ENCODE measurements at regions not wholly inside any gene's neighbourhood (a gene's known extent, or its start where the extent isn't known, plus 50 kb on each side); places are given as distances from the start of the nearest gene placed in this dataset.

- Mint-ChIP-seq H3K4me1 (no peaks in the 10 kb centered on the region), H3K9me3 (peaks cover 10% of the 10 kb centered on the region), H3K4me3 (no peak overlapping the region), H3K27ac (no peak overlapping the region), H3K27me3 (no peaks in the 10 kb centered on the region), H3K36me3 (no peaks in the 10 kb centered on the region)
- DNase-seq: no peak
Observed at GRCh38 chr14:26913786-26914185, 316.0 kb upstream of the NOVA1 start.

DNA sequence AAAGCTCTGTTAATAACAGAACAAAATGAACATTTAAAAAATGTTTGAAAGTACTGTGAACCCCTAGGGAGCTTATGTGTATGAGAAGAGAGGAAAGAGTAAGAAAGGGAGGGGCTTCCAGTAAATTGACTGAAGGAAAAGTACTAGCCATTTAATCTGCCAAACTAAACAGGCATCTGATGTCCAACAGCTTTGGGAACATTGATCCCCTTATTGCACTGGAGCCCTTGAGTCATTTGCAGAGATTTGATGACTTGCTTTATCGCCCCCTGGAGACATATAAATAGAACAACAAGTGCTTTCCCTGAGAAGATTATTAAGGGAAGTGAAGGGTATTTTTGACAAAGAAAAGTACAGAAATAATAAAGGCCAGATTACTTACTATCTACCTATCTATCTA lies 319.3 kb upstream of the NOVA1 start:
- DNase-seq: no peak
- no peaks in the 10 kb centered on the region for H3K27me3 Mint-ChIP-seq
- H3K36me3 Mint-ChIP-seq: no peaks in the 10 kb centered on the region
- no peak overlapping the region for H3K4me3 Mint-ChIP-seq
- H3K27ac Mint-ChIP-seq: no peak overlapping the region
- H3K9me3 Mint-ChIP-seq: peaks cover 14% of the 10 kb centered on the region
- no peaks in the 10 kb centered on the region for H3K4me1 Mint-ChIP-seq

- DNase-seq: no peak
- Mint-ChIP-seq H3K27me3 (no peaks in the 10 kb centered on the region), H3K36me3 (no peaks in the 10 kb centered on the region), H3K4me1 (no peaks in the 10 kb centered on the region), H3K27ac (no peak overlapping the region), H3K9me3 (peaks cover 1% of the 10 kb centered on the region), H3K4me3 (no peak overlapping the region)
Observed at GRCh38 chr14:26925876-26926584, 328.2 kb upstream of the NOVA1 start.

DNA sequence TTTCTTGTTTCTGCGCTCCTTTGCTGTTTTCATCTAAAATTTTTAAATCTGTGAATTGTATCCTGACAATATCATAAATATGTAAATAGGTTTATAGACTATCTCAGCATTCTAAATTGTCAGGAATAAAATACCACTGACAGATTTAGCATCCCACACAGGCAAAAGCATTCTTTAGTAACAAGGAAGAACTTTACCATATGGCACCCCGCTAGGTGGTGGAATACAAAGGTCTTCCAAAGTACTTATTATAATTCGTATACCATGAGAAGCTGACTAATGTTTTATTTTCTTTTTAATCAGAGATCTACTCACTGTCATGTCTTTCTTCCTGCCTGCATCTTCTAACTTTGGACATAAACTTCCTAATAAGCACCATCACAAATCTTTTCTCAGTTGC lies 328.8 kb upstream of the NOVA1 start:
- Mint-ChIP-seq H3K4me3 (no peak overlapping the region), H3K4me1 (no peaks in the 10 kb centered on the region), H3K27ac (no peak overlapping the region), H3K36me3 (no peaks in the 10 kb centered on the region), H3K27me3 (no peaks in the 10 kb centered on the region), H3K9me3 (peaks cover 1% of the 10 kb centered on the region)
- DNase-seq: no peak

DNA sequence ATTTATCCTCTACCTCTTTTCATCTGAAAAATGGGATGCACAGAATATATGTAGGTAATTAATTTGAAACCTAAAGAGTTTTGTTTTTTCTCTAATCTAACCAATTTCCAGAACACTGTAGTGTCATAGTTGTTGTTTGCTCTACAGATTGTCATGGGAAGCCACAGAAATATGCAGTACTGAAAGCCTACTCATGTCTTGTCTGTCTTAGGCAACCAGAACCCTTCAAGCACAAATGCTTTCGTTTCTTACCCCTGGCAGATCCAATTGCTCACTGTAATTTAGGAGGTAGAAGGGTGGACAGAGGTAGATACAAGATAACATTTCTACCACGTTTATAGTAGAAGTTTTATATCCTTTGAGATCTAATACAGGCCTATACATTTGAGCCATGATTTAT lies 330.2 kb upstream of the NOVA1 start:
- Mint-ChIP-seq H3K27me3 (no peaks in the 10 kb centered on the region), H3K4me1 (no peaks in the 10 kb centered on the region), H3K27ac (no peak overlapping the region), H3K9me3 (peaks cover 6% of the 10 kb centered on the region), H3K4me3 (no peak overlapping the region), H3K36me3 (no peaks in the 10 kb centered on the region)
- DNase-seq: no peak

- no peaks in the 10 kb centered on the region for H3K36me3 Mint-ChIP-seq
- H3K27ac Mint-ChIP-seq: no peak overlapping the region
- no peak overlapping the region for H3K4me3 Mint-ChIP-seq
- H3K27me3 Mint-ChIP-seq: no peaks in the 10 kb centered on the region
- DNase-seq: no peak
- peaks cover 8% of the 10 kb centered on the region for H3K9me3 Mint-ChIP-seq
- H3K4me1 Mint-ChIP-seq: no peaks in the 10 kb centered on the region
Observed at GRCh38 chr14:26929361-26929760, 331.5 kb upstream of the NOVA1 start.

DNA sequence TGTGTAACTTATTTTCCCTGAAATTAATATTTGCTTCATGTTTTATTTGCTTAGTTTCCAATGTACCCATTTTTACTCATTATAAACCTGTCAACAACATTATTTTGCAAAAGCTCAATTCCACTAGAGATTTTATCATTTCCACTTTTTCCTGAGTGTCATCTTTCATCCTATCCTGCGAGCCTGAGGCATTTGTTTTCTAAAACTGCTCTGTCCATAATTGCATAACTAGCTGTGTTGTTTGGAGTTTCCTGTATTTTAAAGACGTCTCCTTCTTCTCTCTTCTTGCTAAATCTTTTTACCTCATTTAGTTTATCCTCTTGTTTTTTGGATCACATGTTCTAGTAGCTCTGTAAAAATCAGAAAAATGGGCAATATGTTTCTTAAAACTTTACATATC lies 332.7 kb upstream of the NOVA1 start:
- no peaks in the 10 kb centered on the region for H3K4me1 Mint-ChIP-seq
- DNase-seq: no peak
- no peaks in the 10 kb centered on the region for H3K27me3 Mint-ChIP-seq
- peaks cover 8% of the 10 kb centered on the region for H3K9me3 Mint-ChIP-seq
- H3K36me3 Mint-ChIP-seq: no peaks in the 10 kb centered on the region
- H3K4me3 Mint-ChIP-seq: no peak overlapping the region
- no peak overlapping the region for H3K27ac Mint-ChIP-seq

- Mint-ChIP-seq H3K9me3 (peaks cover 12% of the 10 kb centered on the region), H3K36me3 (no peaks in the 10 kb centered on the region), H3K27ac (no peak overlapping the region), H3K27me3 (no peaks in the 10 kb centered on the region), H3K4me3 (no peak overlapping the region), H3K4me1 (no peaks in the 10 kb centered on the region)
- DNase-seq: no peak
Observed at GRCh38 chr14:26932606-26933005, 334.8 kb upstream of the NOVA1 start.

- no peak overlapping the region for H3K27ac Mint-ChIP-seq
Observed at GRCh38 chr14:26933431-26933830, 335.6 kb upstream of the NOVA1 start.

DNA sequence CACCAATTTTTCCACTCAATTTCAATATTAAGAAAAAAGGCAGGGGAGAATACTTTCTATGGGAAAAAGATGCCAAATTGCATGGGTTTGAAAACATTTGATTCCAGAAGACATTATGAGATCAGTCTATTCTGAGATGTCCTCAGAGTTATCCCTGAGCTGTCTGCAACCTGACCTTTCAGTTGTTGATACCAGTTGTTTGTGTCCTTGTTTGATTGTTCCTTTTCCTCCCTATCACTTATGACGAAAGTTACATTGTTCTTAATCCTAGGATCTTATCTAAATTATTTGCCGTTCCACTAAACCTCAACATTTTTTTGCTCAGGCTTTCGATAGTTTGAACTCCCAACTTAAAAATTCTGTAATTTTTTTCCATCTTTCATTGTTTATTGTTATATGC lies 336.3 kb upstream of the NOVA1 start:
- Mint-ChIP-seq H3K27ac (no peak overlapping the region), H3K4me3 (no peak overlapping the region), H3K27me3 (no peaks in the 10 kb centered on the region), H3K4me1 (no peaks in the 10 kb centered on the region), H3K36me3 (no peaks in the 10 kb centered on the region), H3K9me3 (peaks cover 12% of the 10 kb centered on the region)
- DNase-seq: no peak

More at GRCh38 chr14:26933431-26933830, 335.6 kb upstream of the NOVA1 start:
- Mint-ChIP-seq H3K9me3 (peaks cover 12% of the 10 kb centered on the region), H3K4me1 (no peaks in the 10 kb centered on the region), H3K4me3 (no peak overlapping the region), H3K27me3 (no peaks in the 10 kb centered on the region), H3K36me3 (no peaks in the 10 kb centered on the region)
- no peak for DNase-seq

GRCh38 chr14:26935733-26936132 lies 337.9 kb upstream of the NOVA1 start:
- Mint-ChIP-seq H3K27ac (no peak overlapping the region), H3K4me1 (no peaks in the 10 kb centered on the region), H3K27me3 (no peaks in the 10 kb centered on the region), H3K4me3 (no peak overlapping the region), H3K9me3 (peaks cover 14% of the 10 kb centered on the region), H3K36me3 (no peaks in the 10 kb centered on the region)
- DNase-seq: no peak

GRCh38 chr14:26938054-26938453 lies 340.2 kb upstream of the NOVA1 start:
- no peaks in the 10 kb centered on the region for H3K27me3 Mint-ChIP-seq
- H3K4me1 Mint-ChIP-seq: no peaks in the 10 kb centered on the region
- DNase-seq: no peak
- H3K4me3 Mint-ChIP-seq: no peak overlapping the region
- H3K9me3 Mint-ChIP-seq: peaks cover 15% of the 10 kb centered on the region
- no peak overlapping the region for H3K27ac Mint-ChIP-seq
- H3K36me3 Mint-ChIP-seq: no peaks in the 10 kb centered on the region

- Mint-ChIP-seq H3K36me3 (no peaks in the 10 kb centered on the region), H3K4me1 (no peaks in the 10 kb centered on the region), H3K27me3 (no peaks in the 10 kb centered on the region), H3K4me3 (no peak overlapping the region), H3K9me3 (peaks cover 13% of the 10 kb centered on the region), H3K27ac (no peak overlapping the region)
- no peak for DNase-seq
Observed at GRCh38 chr14:26939755-26940154, 341.9 kb upstream of the NOVA1 start.

DNA sequence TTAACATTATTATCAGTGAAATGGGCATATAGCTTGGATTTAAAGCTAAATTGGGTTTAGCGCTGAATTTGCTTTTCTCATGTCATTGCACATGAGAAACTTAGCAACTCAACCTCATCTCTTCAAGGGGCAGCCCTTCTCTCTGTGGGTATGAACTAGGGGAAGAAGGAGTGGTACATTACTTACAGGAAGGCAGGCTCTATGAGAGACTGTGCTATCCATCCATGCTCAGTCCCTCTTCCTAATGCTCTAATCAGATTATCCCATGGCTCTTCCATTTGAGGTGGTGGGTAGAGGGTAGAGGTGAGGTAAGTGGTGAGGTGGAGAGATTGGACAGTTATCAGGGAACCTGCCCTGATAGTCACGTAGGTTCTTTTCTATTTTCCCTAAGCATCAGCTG lies 343.7 kb upstream of the NOVA1 start:
- no peaks in the 10 kb centered on the region for H3K27me3 Mint-ChIP-seq
- no peak overlapping the region for H3K4me3 Mint-ChIP-seq
- no peak for DNase-seq
- H3K4me1 Mint-ChIP-seq: no peaks in the 10 kb centered on the region
- peaks cover 11% of the 10 kb centered on the region for H3K9me3 Mint-ChIP-seq
- no peak overlapping the region for H3K27ac Mint-ChIP-seq
- no peaks in the 10 kb centered on the region for H3K36me3 Mint-ChIP-seq

- no peaks in the 10 kb centered on the region for H3K27me3 Mint-ChIP-seq
- H3K9me3 Mint-ChIP-seq: peaks cover 4% of the 10 kb centered on the region
- H3K4me3 Mint-ChIP-seq: no peak overlapping the region
- no peaks in the 10 kb centered on the region for H3K36me3 Mint-ChIP-seq
- H3K27ac Mint-ChIP-seq: no peak overlapping the region
- H3K4me1 Mint-ChIP-seq: no peaks in the 10 kb centered on the region
- DNase-seq: no peak
Observed at GRCh38 chr14:26947265-26947664, 349.4 kb upstream of the NOVA1 start.

GRCh38 chr14:26959437-26959836 lies 361.6 kb upstream of the NOVA1 start:
- DNase-seq: no peak
- H3K4me1 Mint-ChIP-seq: no peaks in the 10 kb centered on the region
- no peak overlapping the region for H3K4me3 Mint-ChIP-seq
- H3K27me3 Mint-ChIP-seq: no peaks in the 10 kb centered on the region
- H3K36me3 Mint-ChIP-seq: no peaks in the 10 kb centered on the region
- H3K27ac Mint-ChIP-seq: no peak overlapping the region
- H3K9me3 Mint-ChIP-seq: peaks cover 11% of the 10 kb centered on the region

Data from activated naive CD8-positive, alpha-beta T cell treated with anti-CD3 and anti-CD28 coated beads for 36 hours (primary cell).